Endothelial cell of umbilical vein (primary cell): ENCODE measurements at regions not wholly inside any gene's neighbourhood (a gene's known extent, or its start where the extent isn't known, plus 50 kb on each side); places are given as distances from the start of the nearest gene placed in this dataset.

ENCODE experiments used
- BruUV-seq: library from RNA; stranded (reverse); fragments of 400-500 nt; replicated peaks from 2 replicates; lab custom pipeline; 2021; lab: Mats Ljungman, UMichigan
- CTCF ChIA-PET: fragments of 300-600, 350-600 bp; sonication (Branson Sonifier 250); formaldehyde crosslinking; loops from one replicate; lab custom pipeline; 2021; ENCODE audit warnings: antibody characterized with exemption, inconsistent platforms; lab: Charles Lee
- POLR2A ChIA-PET: fragments of 300-600, 350-600 bp; sonication (Branson Sonifier 250); formaldehyde crosslinking; loops from one replicate; lab custom pipeline; 2021; ENCODE audit warnings: antibody characterized with exemption, inconsistent platforms; lab: Charles Lee
- DNase-seq: peaks from one replicate; pipeline ENCODE4 v3.0.0-alpha.2; 2011; ENCODE audit warnings: low read depth, low spot score
- FAIRE-seq: peaks from 2 replicates; lab custom pipeline; 2011; peaks lifted over from hg19 to GRCh38; lab: Jason Lieb, UNC
- H2AFZ ChIP-seq: 2 replicates; pipeline ENCODE4 v1.6.0; 2012; ENCODE audit warnings: low read depth, low read length, control low read depth, inconsistent platforms
- H3K27ac ChIP-seq: 2 replicates; pipeline ENCODE4 v1.5.1; 2011; ENCODE audit warnings: low read depth, mild to moderate bottlenecking, control low read depth, low read length, moderate library complexity; ENCODE audit not compliant: insufficient read depth
- H3K27me3 ChIP-seq, 2 experiments: 2 replicates each; pipeline versions ENCODE4 v1.6.0 to v1.6.1; 2011; ENCODE audit warnings: low read length in 2 of 2, mixed read lengths in 1 of 2; ENCODE audit not compliant: control insufficient read depth in 2 of 2, insufficient read depth in 2 of 2
- H3K36me3 ChIP-seq, 2 experiments: 2 replicates in 1 of 2; 3 replicates in 1 of 2; pipeline ENCODE4 v1.5.1; 2011; ENCODE audit warnings: low read length in 2 of 2, mild to moderate bottlenecking in 1 of 2, moderate library complexity in 1 of 2; ENCODE audit not compliant: control insufficient read depth in 2 of 2, insufficient read depth in 2 of 2; ENCODE audit errors: extremely low read depth in 1 of 2
- H3K4me1 ChIP-seq: 3 replicates; pipeline ENCODE4 v1.5.1; 2011; ENCODE audit warnings: mild to moderate bottlenecking, low read length; ENCODE audit not compliant: control insufficient read depth, insufficient read depth; ENCODE audit errors: extremely low read depth
- H3K4me2 ChIP-seq: 2 replicates; pipeline ENCODE4 v1.6.1; 2011; ENCODE audit warnings: low read length, control low read depth, mixed read lengths; ENCODE audit not compliant: insufficient read depth
- H3K4me3 ChIP-seq, 3 experiments: fragments of 200-600 bp in 1 of 3; sonication (generic), shearing (Covaris generic) in 1 of 3; replicated peaks in 1 of 3; 2 replicates each; pipeline ENCODE4 v1.5.1; 2011 to 2016; ENCODE audit warnings: control low read depth in 3 of 3, low read length in 3 of 3, mild to moderate bottlenecking in 2 of 3, inconsistent platforms in 1 of 3, low read depth in 1 of 3, moderate library complexity in 1 of 3; ENCODE audit not compliant: insufficient read depth in 1 of 3
- H3K79me2 ChIP-seq: 2 replicates; pipeline ENCODE4 v1.6.0; 2012; ENCODE audit warnings: low read length, inconsistent platforms; ENCODE audit not compliant: control insufficient read depth, insufficient read depth
- H3K9ac ChIP-seq: replicated peaks from 2 replicates; pipeline ENCODE3; 2011; ENCODE audit warnings: low read length, control low read depth; ENCODE audit not compliant: insufficient read depth; ENCODE audit errors: extremely low read depth
- H3K9me1 ChIP-seq: replicated peaks from 3 replicates; pipeline ENCODE4 v1.6.0; 2011; ENCODE audit warnings: mild to moderate bottlenecking, low read length; ENCODE audit not compliant: control insufficient read depth, insufficient read depth; ENCODE audit errors: extremely low read depth
- H3K9me3 ChIP-seq: replicated peaks from 2 replicates; pipeline ENCODE4 v1.5.1; 2012; ENCODE audit warnings: low read length, inconsistent platforms; ENCODE audit not compliant: control insufficient read depth, insufficient read depth
- H4K20me1 ChIP-seq: replicated peaks from 2 replicates; pipeline ENCODE3; 2011; ENCODE audit warnings: mild to moderate bottlenecking, low read length; ENCODE audit not compliant: control insufficient read depth, insufficient read depth; ENCODE audit errors: extremely low read depth
- CTCF ChIP-seq, 2 donors: IDR thresholded peaks; 1 replicate in 1 of 2; 2 replicates in 1 of 2; pipeline ENCODE4 v1.5.1; 2011; ENCODE audit warnings: low read length in 2 of 2, mild to moderate bottlenecking in 2 of 2, moderate library complexity in 2 of 2, control low read depth in 1 of 2, inconsistent platforms in 1 of 2, low read depth in 1 of 2; ENCODE audit not compliant: insufficient read depth in 1 of 2; ENCODE audit errors: extremely low read depth in 1 of 2
- EZH2 ChIP-seq: IDR thresholded peaks from 2 replicates; pipeline ENCODE4 v1.6.1; 2012; ENCODE audit warnings: borderline replicate concordance, low read depth, mild to moderate bottlenecking, moderate library complexity, low read length, inconsistent platforms; ENCODE audit not compliant: severe bottlenecking
- FOS ChIP-seq: IDR thresholded peaks from 2 replicates; pipeline ENCODE4 v1.6.1; 2011; ENCODE audit warnings: mild to moderate bottlenecking, low read length, moderate library complexity, borderline replicate concordance; ENCODE audit not compliant: insufficient read depth
- GATA2 ChIP-seq: IDR thresholded peaks from 2 replicates; pipeline ENCODE4 v1.7.0; 2011; ENCODE audit warnings: low read depth, mild to moderate bottlenecking, moderate library complexity, mixed read lengths, low read length; ENCODE audit not compliant: insufficient read length, insufficient read depth
- JUN ChIP-seq: IDR thresholded peaks from 2 replicates; pipeline ENCODE4 v1.6.1; 2011; ENCODE audit warnings: borderline replicate concordance, low read depth; ENCODE audit not compliant: insufficient read length, insufficient read depth
- MAX ChIP-seq: IDR thresholded peaks from 2 replicates; pipeline ENCODE4 v1.6.1; 2011; ENCODE audit not compliant: insufficient read depth, insufficient read length
- MYC ChIP-seq: IDR thresholded peaks from one replicate; pipeline ENCODE4 v1.6.1; 2011; ENCODE audit warnings: mild to moderate bottlenecking, low read depth, low read length
- POLR2A ChIP-seq: IDR thresholded peaks from 2 replicates; pipeline ENCODE4 v1.6.1; 2012; ENCODE audit warnings: low read depth, mild to moderate bottlenecking, control low read depth, low read length
- POLR2AphosphoS5 ChIP-seq: IDR thresholded peaks from 2 replicates; pipeline ENCODE4 v1.6.1; 2012; ENCODE audit warnings: low read depth, mild to moderate bottlenecking, control low read depth, low read length, moderate library complexity; ENCODE audit not compliant: insufficient read depth
- dilution Hi-C: fragments of 300-500 bp; cut with MboI; formaldehyde crosslinking; loops from one replicate; pipeline ENCODE4 v1.15.0; 2019; ENCODE audit warnings: low sequenced_read_pairs; ENCODE audit not compliant: extremely low pct_ligation_motif_present
- intact Hi-C: fragments of 100-400 bp; cut with micrococcal nuclease; formaldehyde crosslinking; loops from one replicate; pipeline ENCODE4 v1.10.0; 2022

- Histone ChIP-seq H4K20me1 (no peaks in the 10 kb centered on the region), H3K27me3 (no peaks in the 10 kb centered on the region), H2AFZ (no peak overlapping the region), H3K4me1 (no peaks in the 10 kb centered on the region), H3K79me2 (no peaks in the 10 kb centered on the region), H3K27ac (no peak overlapping the region), H3K4me2 (no peak overlapping the region), H3K36me3 (no peaks in the 10 kb centered on the region), H3K9me3 (no peaks in the 10 kb centered on the region), H3K9me1 (no peaks in the 10 kb centered on the region), H3K4me3 (no peak overlapping the region), H3K9ac (no peak overlapping the region)
- intact Hi-C loops (no loop called here), dilution Hi-C loops (no loop called here)
- no peak for TF ChIP-seq POLR2A
- no peak for TF ChIP-seq GATA2
- TF ChIP-seq JUN, result no peak
- DNase-seq (no peak), FAIRE-seq (no peak)
- ChIA-PET POLR2A (no interaction called here), CTCF (no interaction called here)
- no TSS peak for BruUV-seq
Observed at GRCh38 chr1:229760478-229760996, 134.5 kb downstream of the URB2 start.

GRCh38 chr1:229762891-229763290 lies 136.8 kb downstream of the URB2 start:
- H3K79me2 ChIP-seq, result no peaks in the 10 kb centered on the region
- H2AFZ ChIP-seq, result no peak overlapping the region
- H3K4me1 ChIP-seq, result no peaks in the 10 kb centered on the region
- intact Hi-C loops, result no loop called here
- no TSS peak for BruUV-seq
- POLR2A ChIA-PET, result no interaction called here
- H3K9ac ChIP-seq, result no peak overlapping the region
- H3K27ac ChIP-seq, result no peak overlapping the region
- CTCF ChIA-PET, result no interaction called here
- no peak for TF ChIP-seq MAX
- no peak for TF ChIP-seq JUN
- TF ChIP-seq FOS, result no peak
- no peak for TF ChIP-seq GATA2
- TF ChIP-seq POLR2A, result no peak
- TF ChIP-seq EZH2, result no peak
- no peak for TF ChIP-seq POLR2AphosphoS5
- no peak for TF ChIP-seq MYC
- no peak for TF ChIP-seq CTCF (IDR thresholded peaks at IDR 0.05; ENCODE audit: extremely low read depth in 1 of 2, insufficient read depth in 1 of 2, low read depth in 1 of 2, low read length in 2 of 2)
- H3K9me1 ChIP-seq, result no peaks in the 10 kb centered on the region
- H3K4me2 ChIP-seq, result no peak overlapping the region
- FAIRE-seq, result no peak
- no peak for DNase-seq
- H3K4me3 ChIP-seq, result no peak overlapping the region
- H3K9me3 ChIP-seq, result no peaks in the 10 kb centered on the region
- no peaks in the 10 kb centered on the region for H3K36me3 ChIP-seq
- no peaks in the 10 kb centered on the region for H3K27me3 ChIP-seq
- H4K20me1 ChIP-seq, result no peaks in the 10 kb centered on the region
- dilution Hi-C loops, result no loop called here
